Esophagus muscularis mucosa (tissue), 4 donors: ENCODE measurements at regions not wholly inside any gene's neighbourhood (a gene's known extent, or its start where the extent isn't known, plus 50 kb on each side); places are given as distances from the start of the nearest gene placed in this dataset.

Experiments used
- DNase-seq: peaks from one replicate; pipeline ENCODE4 v3.0.0-alpha.2; 2017; ENCODE audit errors: extremely low spot score
- H3K27ac ChIP-seq, 4 donors: fragments of 200-600 bp; sonication (generic); replicated peaks in 1 of 4; 1 replicate in 3 of 4; 2 replicates in 1 of 4; pipeline ENCODE4 v1.5.1; 2016 to 2019; ENCODE audit warnings: mild to moderate bottlenecking in 1 of 4
- H3K27me3 ChIP-seq, 4 donors: fragments of 200-600 bp; sonication (generic); one replicate each; pipeline versions ENCODE4 v1.5.1 to v1.6.0; 2016 to 2019
- H3K36me3 ChIP-seq, 4 donors: fragments of 200-600 bp; sonication (generic); one replicate each; pipeline ENCODE4 v1.5.1; 2016 to 2019
- H3K4me1 ChIP-seq, 4 donors: fragments of 200-600 bp; sonication (generic); one replicate each; pipeline ENCODE4 v1.5.1; 2016 to 2019
- H3K4me3 ChIP-seq, 4 donors: fragments of 200-600 bp; sonication (generic); 1 replicate in 2 of 4; 2 replicates in 2 of 4; pipeline ENCODE4 v1.5.1; 2016 to 2019; ENCODE audit warnings: mild to moderate bottlenecking in 4 of 4, moderate library complexity in 1 of 4
- H3K9me3 ChIP-seq, 4 donors: fragments of 200-600 bp; sonication (generic); 1 replicate in 3 of 4; 2 replicates in 1 of 4; pipeline ENCODE4 v1.5.1; 2016 to 2019
- EP300 ChIP-seq: sonication (generic); formaldehyde crosslinking; IDR thresholded peaks from one replicate; pipeline ENCODE4 v1.6.1; 2017; ENCODE audit warnings: antibody characterized with exemption
- POLR2A ChIP-seq: fragments of 450-650 bp; IDR thresholded peaks from one replicate; pipeline ENCODE4 v1.6.1; 2017; ENCODE audit warnings: antibody characterized with exemption, moderate library complexity, mild to moderate bottlenecking, low read depth
- POLR2AphosphoS5 ChIP-seq, 2 donors: sonication (generic); formaldehyde crosslinking; IDR thresholded peaks; one replicate each; pipeline ENCODE4 v1.6.1; 2017; ENCODE audit warnings: antibody characterized with exemption in 2 of 2
- WGBS: methylation state at CpG from one replicate; pipeline ENCODE4 v1.1.5; 2018; 5-methylcytosine and 5-hydroxymethylcytosine counted together
- intact Hi-C: fragments of 100-400 bp; cut with DNase I; formaldehyde crosslinking; loops from one replicate; pipeline ENCODE4 v1.15.1; 2023
- TF ChIP-seq, protein P1 (sequence below), 3 experiments: fragments of 200-600 bp in 2 of 3; fragments of 450-650 bp in 1 of 3; sonication (generic) in 2 of 3; IDR thresholded peaks; one replicate each; pipeline ENCODE4 v1.5.1; 2017 to 2019; ENCODE audit warnings: antibody characterized with exemption in 3 of 3, mild to moderate bottlenecking in 2 of 3, moderate library complexity in 1 of 3

DNA sequence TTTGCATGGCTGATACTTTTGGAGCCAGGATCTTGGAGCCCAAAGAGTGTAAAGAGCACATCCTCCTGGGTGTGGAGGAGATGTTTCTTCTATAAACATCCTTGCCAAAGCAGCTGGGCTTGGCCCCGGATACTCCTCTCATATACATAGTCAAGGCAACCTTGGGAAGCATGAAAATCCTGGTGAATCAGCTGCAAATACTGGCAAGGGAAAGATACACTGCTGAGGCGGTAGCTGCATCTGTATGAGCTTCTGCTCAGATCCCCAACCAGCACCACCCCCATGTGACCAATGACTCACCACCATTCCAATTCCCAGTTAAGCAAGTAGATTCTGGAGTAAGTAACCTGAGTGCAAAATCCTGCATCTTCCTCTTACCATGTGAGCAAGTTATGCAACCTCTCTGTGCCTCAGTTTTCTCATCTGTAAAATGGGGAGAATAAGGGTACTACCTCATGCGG is 567.4 kb downstream of the MED13L start:
- Histone ChIP-seq H3K9me3 (no peaks in the 10 kb centered on the region), H3K27ac (no peak overlapping the region), H3K4me1 (peaks cover 10 to 21% (median 14%) of the 10 kb centered on the region in 4 donors), H3K27me3 (peaks cover 0 to 9% (median 0%) of the 10 kb centered on the region in 4 donors), H3K36me3 (no peaks in the 10 kb centered on the region), H3K4me3 (no peak overlapping the region)
- intact Hi-C loops, result no loop called here
- WGBS, result 61% methylated on average over 2 of the region's 3 CpGs
- no peak for DNase-seq
- TF ChIP-seq POLR2AphosphoS5 (IDR thresholded peaks at IDR 0.05) (no peak), EP300 (no peak), POLR2A (no peak)
- TF ChIP-seq, protein P1, sequence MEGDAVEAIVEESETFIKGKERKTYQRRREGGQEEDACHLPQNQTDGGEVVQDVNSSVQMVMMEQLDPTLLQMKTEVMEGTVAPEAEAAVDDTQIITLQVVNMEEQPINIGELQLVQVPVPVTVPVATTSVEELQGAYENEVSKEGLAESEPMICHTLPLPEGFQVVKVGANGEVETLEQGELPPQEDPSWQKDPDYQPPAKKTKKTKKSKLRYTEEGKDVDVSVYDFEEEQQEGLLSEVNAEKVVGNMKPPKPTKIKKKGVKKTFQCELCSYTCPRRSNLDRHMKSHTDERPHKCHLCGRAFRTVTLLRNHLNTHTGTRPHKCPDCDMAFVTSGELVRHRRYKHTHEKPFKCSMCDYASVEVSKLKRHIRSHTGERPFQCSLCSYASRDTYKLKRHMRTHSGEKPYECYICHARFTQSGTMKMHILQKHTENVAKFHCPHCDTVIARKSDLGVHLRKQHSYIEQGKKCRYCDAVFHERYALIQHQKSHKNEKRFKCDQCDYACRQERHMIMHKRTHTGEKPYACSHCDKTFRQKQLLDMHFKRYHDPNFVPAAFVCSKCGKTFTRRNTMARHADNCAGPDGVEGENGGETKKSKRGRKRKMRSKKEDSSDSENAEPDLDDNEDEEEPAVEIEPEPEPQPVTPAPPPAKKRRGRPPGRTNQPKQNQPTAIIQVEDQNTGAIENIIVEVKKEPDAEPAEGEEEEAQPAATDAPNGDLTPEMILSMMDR (IDR thresholded peaks at IDR 0.05), result no peak

DNA sequence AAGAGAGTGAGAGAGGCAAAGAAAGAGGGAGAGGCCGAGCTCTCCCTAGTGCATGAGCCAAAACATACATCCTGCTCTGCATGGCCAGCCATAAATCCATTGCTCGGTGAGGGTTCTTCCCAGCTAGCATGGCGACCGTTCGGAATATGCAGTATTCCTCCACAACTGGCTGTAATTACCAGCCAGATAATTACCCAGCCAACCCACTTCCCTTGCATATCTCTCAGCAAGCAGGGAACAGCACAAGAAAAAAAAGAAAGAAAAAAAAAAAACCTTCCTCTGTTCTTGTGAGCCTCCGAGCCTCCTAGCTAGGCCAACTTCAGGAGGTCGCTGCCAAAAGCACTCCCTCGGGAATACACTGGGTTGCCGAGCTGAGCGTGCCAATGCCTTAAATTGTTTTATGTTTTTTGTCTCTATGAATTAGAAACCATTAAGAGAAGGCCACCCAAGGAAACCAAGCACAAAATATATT is 567.9 kb downstream of the MED13L start:
- WGBS, result 40% methylated on average over 10 of the region's 10 CpGs
- Histone ChIP-seq H3K4me3 (no peak overlapping the region), H3K9me3 (no peaks in the 10 kb centered on the region), H3K4me1 (peaks cover 10 to 21% (median 14%) of the 10 kb centered on the region in 4 donors), H3K27ac (no peak overlapping the region), H3K27me3 (peaks cover 0 to 5% (median 0%) of the 10 kb centered on the region in 4 donors), H3K36me3 (no peaks in the 10 kb centered on the region)
- DNase-seq, result no peak
- TF ChIP-seq, protein P1 (IDR thresholded peaks at IDR 0.05), result no peak
- TF ChIP-seq EP300 (no peak), POLR2A (no peak), POLR2AphosphoS5 (IDR thresholded peaks at IDR 0.05) (no peak)
- intact Hi-C loops, result no loop called here

DNA sequence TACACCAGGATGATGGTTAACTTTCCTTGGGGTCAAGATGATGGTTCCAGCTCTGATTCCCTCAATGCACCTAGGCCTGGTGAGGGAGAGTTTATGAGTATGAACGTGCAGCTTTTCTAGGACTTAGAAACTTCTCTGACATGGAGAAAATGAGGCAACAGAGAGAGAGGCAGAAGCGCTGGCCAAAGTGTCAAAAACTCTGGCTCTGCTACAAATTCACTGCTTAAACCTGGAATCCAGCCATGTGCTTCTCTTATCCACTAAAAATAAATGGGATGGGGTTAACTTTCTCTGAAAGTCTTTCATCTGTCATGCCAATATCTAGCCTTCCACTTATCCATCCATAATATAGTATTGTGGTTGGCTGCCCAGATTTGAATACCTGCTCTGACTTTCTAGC is 568.7 kb downstream of the MED13L start:
- no peak overlapping the region for H3K27ac ChIP-seq
- peaks cover 10 to 21% (median 14%) of the 10 kb centered on the region in 4 donors for H3K4me1 ChIP-seq
- intact Hi-C loops, result no loop called here
- H3K36me3 ChIP-seq, result no peaks in the 10 kb centered on the region
- H3K9me3 ChIP-seq, result no peaks in the 10 kb centered on the region
- H3K27me3 ChIP-seq, result peaks cover 0 to 11% (median 0%) of the 10 kb centered on the region in 4 donors
- DNase-seq, result no peak
- TF ChIP-seq, protein P1 (IDR thresholded peaks at IDR 0.05), result no peak
- TF ChIP-seq EP300 (no peak), POLR2AphosphoS5 (IDR thresholded peaks at IDR 0.05) (no peak), POLR2A (no peak)
- 40% methylated on average over 1 of the region's 2 CpGs for WGBS
- H3K4me3 ChIP-seq, result no peak overlapping the region

DNA sequence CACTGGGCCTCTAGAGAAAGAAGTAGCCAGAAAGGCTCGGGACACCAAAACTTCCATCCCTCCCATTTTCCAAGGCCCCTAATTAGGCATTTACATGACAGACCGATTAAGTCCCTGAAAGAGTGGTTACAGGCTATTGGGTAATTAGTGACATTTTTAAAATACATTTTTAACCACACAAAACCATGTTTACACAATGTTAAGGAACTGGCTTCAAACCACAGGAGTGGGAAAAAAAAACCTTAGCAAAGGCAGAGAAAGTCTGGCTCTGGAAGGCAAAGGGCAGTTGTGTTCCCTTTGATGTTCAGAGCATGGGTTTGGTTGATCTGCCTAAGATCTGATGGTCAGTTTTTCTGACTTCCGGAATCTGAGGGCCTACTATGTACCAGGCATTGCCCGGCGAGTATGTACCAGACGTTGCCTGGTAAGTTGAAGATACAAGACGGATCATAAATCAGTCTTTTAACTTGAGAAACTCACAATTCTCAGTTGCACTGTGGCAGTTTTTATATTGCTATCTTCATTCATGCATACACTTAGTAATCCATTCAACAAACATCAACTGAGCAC is 576.5 kb downstream of the MED13L start:
- Histone ChIP-seq H3K4me1 (no peaks in the 10 kb centered on the region), H3K36me3 (no peaks in the 10 kb centered on the region), H3K9me3 (no peaks in the 10 kb centered on the region), H3K27me3 (peaks cover 0 to 22% (median 0%) of the 10 kb centered on the region in 4 donors), H3K27ac (no peak overlapping the region), H3K4me3 (no peak overlapping the region)
- TF ChIP-seq, protein P1 (IDR thresholded peaks at IDR 0.05), result no peak
- TF ChIP-seq POLR2A, result no peak
- no peak for DNase-seq
- intact Hi-C loops, result no loop called here
- WGBS, result 73% methylated on average over 7 of the region's 7 CpGs

DNA sequence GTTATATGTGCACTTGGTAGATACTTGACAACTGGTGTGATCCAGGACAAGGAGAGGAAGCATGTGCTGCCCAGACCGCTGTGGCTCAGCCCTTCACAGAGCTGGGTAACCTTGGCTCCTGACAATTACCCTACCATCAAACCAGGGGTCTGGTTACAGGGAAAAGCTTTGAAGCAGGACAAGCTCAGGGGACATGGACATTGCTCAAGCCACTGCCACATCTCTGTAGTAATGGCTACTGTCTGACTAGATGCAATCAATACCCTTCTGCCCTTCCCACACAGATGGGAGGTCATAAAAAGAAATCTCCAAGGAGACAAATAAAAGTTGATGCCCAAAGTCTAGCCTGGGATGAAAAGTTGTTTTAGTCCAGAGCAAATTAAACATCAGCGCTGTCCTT is 577.4 kb downstream of the MED13L start:
- no peak for DNase-seq
- 98% methylated on average over 2 of the region's 2 CpGs for WGBS
- intact Hi-C loops, result no loop called here
- no peak for TF ChIP-seq POLR2AphosphoS5 (IDR thresholded peaks at IDR 0.05)
- Histone ChIP-seq H3K9me3 (no peaks in the 10 kb centered on the region), H3K4me3 (no peak overlapping the region), H3K27me3 (peaks cover 0 to 22% (median 0%) of the 10 kb centered on the region in 4 donors), H3K36me3 (no peaks in the 10 kb centered on the region), H3K4me1 (no peaks in the 10 kb centered on the region), H3K27ac (no peak overlapping the region)
